ENCODE measurements at regions not wholly inside any gene's neighbourhood (a gene's known extent, or its start where the extent isn't known, plus 50 kb on each side); places are given as distances from the start of the nearest gene placed in this dataset.

DNA sequence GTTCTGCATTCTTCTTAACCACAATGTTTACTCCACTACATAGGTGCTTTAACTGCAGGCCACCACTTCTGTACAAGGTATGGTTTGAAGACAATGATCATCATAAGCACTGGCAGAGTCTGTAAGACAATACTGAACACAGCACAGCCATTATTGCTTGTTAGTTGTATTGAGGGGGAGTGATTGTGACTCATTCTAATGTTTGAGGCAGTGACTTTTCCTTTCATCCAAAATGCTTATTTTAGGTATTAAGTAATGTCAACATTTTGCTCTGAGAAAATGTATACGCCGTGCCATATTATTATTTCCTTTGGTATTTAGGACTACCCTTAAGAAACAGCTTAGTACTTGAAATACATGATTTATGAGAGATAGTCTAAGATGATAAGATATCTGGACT is 618.2 kb upstream of the ZNF717 start:
- WGBS, result no CpG with 5 or more reads among the region's 2 CpGs
- H2BK120ac ChIP-seq (ENCODE audit: low read depth, low read length), result no peak overlapping the region

GRCh38 chr3:76405196-76405595 is 619.8 kb upstream of the ZNF717 start:
- Histone ChIP-seq H2BK12ac (ENCODE audit: low read length in 2 of 2) (no peak overlapping the region), H3K9ac (ENCODE audit: low read length) (no peak overlapping the region), H2AFZ (ENCODE audit: low read depth, low read length) (no peak overlapping the region), H3K79me1 (replicated peaks; ENCODE audit: low read length, poor library complexity, severe bottlenecking) (no peaks in the 10 kb centered on the region), H2BK15ac (ENCODE audit: low read depth, poor library complexity, severe bottlenecking) (no peak overlapping the region), H3K9me3 (ENCODE audit: control insufficient read depth, low read length) (no peaks in the 10 kb centered on the region), H3K4me2 (ENCODE audit: low read length, poor library complexity, severe bottlenecking) (no peak overlapping the region), H3K27me3 (ENCODE audit: control insufficient read depth in 1 of 2, insufficient read depth in 1 of 2, low read length in 2 of 2) (no peaks in the 10 kb centered on the region), H3K4me3 (ENCODE audit: insufficient read depth in 1 of 2, low read depth in 1 of 2, low read length in 2 of 2) (no peak overlapping the region), H2BK5ac (ENCODE audit: low read depth, low read length, poor library complexity, severe bottlenecking) (no peak overlapping the region), H3K23ac (ENCODE audit: low read length in 2 of 2) (no peak overlapping the region), H3K4me1 (ENCODE audit: control insufficient read depth, insufficient read depth, low read depth, low read length) (no peaks in the 10 kb centered on the region), H3K14ac (ENCODE audit: low read length in 2 of 2) (no peak overlapping the region), H3K18ac (ENCODE audit: low read depth in 1 of 2, low read length in 2 of 2) (no peak overlapping the region), H4K91ac (ENCODE audit: low read length) (no peak overlapping the region), H3K36me3 (ENCODE audit: control insufficient read depth in 1 of 2, insufficient read depth in 2 of 2, low read depth in 1 of 2, low read length in 2 of 2) (no peaks in the 10 kb centered on the region), H4K8ac (ENCODE audit: low read length) (no peak overlapping the region), H2AK5ac (ENCODE audit: low read length, severe bottlenecking) (no peak overlapping the region), H2BK120ac (ENCODE audit: low read depth, low read length) (no peak overlapping the region), H3K4ac (ENCODE audit: low read depth in 1 of 2, low read length in 2 of 2) (no peak overlapping the region), H3K27ac (ENCODE audit: low read length, poor library complexity, severe bottlenecking) (no peak overlapping the region)
- no CpG with 5 or more reads among the region's 1 CpG for WGBS
- DNase-seq, result peak; percentile 15

More for the DNA sequence above, 618.2 kb upstream of the ZNF717 start:
- H2BK12ac ChIP-seq (ENCODE audit: low read length in 2 of 2), result no peak overlapping the region
- H3K9ac ChIP-seq (ENCODE audit: low read length), result no peak overlapping the region
- no peak overlapping the region for H3K27ac ChIP-seq (ENCODE audit: low read length, poor library complexity, severe bottlenecking)
- H3K4me1 ChIP-seq (ENCODE audit: control insufficient read depth, insufficient read depth, low read depth, low read length), result no peaks in the 10 kb centered on the region
- no peak overlapping the region for H3K4ac ChIP-seq (ENCODE audit: low read depth in 1 of 2, low read length in 2 of 2)
- no peak overlapping the region for H2BK5ac ChIP-seq (ENCODE audit: low read depth, low read length, poor library complexity, severe bottlenecking)
- no peak overlapping the region for H3K4me2 ChIP-seq (ENCODE audit: low read length, poor library complexity, severe bottlenecking)
- no peak overlapping the region for H2BK15ac ChIP-seq (ENCODE audit: low read depth, poor library complexity, severe bottlenecking)
- H3K18ac ChIP-seq (ENCODE audit: low read depth in 1 of 2, low read length in 2 of 2), result no peak overlapping the region
- no peak overlapping the region for H3K4me3 ChIP-seq (ENCODE audit: insufficient read depth in 1 of 2, low read depth in 1 of 2, low read length in 2 of 2)
- no peak overlapping the region for H4K8ac ChIP-seq (ENCODE audit: low read length)
- no peaks in the 10 kb centered on the region for H3K9me3 ChIP-seq (ENCODE audit: control insufficient read depth, low read length)
- H3K14ac ChIP-seq (ENCODE audit: low read length in 2 of 2), result no peak overlapping the region
- H2AK5ac ChIP-seq (ENCODE audit: low read length, severe bottlenecking), result no peak overlapping the region
- no peak overlapping the region for H2AFZ ChIP-seq (ENCODE audit: low read depth, low read length)
- H4K91ac ChIP-seq (ENCODE audit: low read length), result no peak overlapping the region
- no peaks in the 10 kb centered on the region for H3K27me3 ChIP-seq (ENCODE audit: control insufficient read depth in 1 of 2, insufficient read depth in 1 of 2, low read length in 2 of 2)
- H3K79me1 ChIP-seq (replicated peaks; ENCODE audit: low read length, poor library complexity, severe bottlenecking), result no peaks in the 10 kb centered on the region
- DNase-seq, result peak; percentile 50
- H3K36me3 ChIP-seq (ENCODE audit: control insufficient read depth in 1 of 2, insufficient read depth in 2 of 2, low read depth in 1 of 2, low read length in 2 of 2), result no peaks in the 10 kb centered on the region
- H3K23ac ChIP-seq (ENCODE audit: low read length in 2 of 2), result no peak overlapping the region

GRCh38 chr3:76410762-76411281 is 625.5 kb upstream of the ZNF717 start:
- H3K4ac ChIP-seq (ENCODE audit: low read depth in 1 of 2, low read length in 2 of 2), result no peak overlapping the region
- no peaks in the 10 kb centered on the region for H3K4me1 ChIP-seq (ENCODE audit: control insufficient read depth, insufficient read depth, low read depth, low read length)
- no peak overlapping the region for H2AK5ac ChIP-seq (ENCODE audit: low read length, severe bottlenecking)
- no peaks in the 10 kb centered on the region for H3K36me3 ChIP-seq (ENCODE audit: control insufficient read depth in 1 of 2, insufficient read depth in 2 of 2, low read depth in 1 of 2, low read length in 2 of 2)
- H3K27ac ChIP-seq (ENCODE audit: low read length, poor library complexity, severe bottlenecking), result no peak overlapping the region
- 100% methylated on average over 1 of the region's 3 CpGs for WGBS
- no peak overlapping the region for H2BK12ac ChIP-seq (ENCODE audit: low read length in 2 of 2)
- H4K8ac ChIP-seq (ENCODE audit: low read length), result no peak overlapping the region
- no peak overlapping the region for H3K18ac ChIP-seq (ENCODE audit: low read depth in 1 of 2, low read length in 2 of 2)
- no peak overlapping the region for H2BK15ac ChIP-seq (ENCODE audit: low read depth, poor library complexity, severe bottlenecking)
- H2BK120ac ChIP-seq (ENCODE audit: low read depth, low read length), result no peak overlapping the region
- H3K4me2 ChIP-seq (ENCODE audit: low read length, poor library complexity, severe bottlenecking), result no peak overlapping the region
- DNase-seq, result no peak
- H2AFZ ChIP-seq (ENCODE audit: low read depth, low read length), result no peak overlapping the region
- H3K79me1 ChIP-seq (replicated peaks; ENCODE audit: low read length, poor library complexity, severe bottlenecking), result no peaks in the 10 kb centered on the region
- H3K23ac ChIP-seq (ENCODE audit: low read length in 2 of 2), result no peak overlapping the region
- H2BK5ac ChIP-seq (ENCODE audit: low read depth, low read length, poor library complexity, severe bottlenecking), result no peak overlapping the region
- no peak overlapping the region for H4K91ac ChIP-seq (ENCODE audit: low read length)
- no peaks in the 10 kb centered on the region for H3K27me3 ChIP-seq (ENCODE audit: control insufficient read depth in 1 of 2, insufficient read depth in 1 of 2, low read length in 2 of 2)
- no peak overlapping the region for H3K14ac ChIP-seq (ENCODE audit: low read length in 2 of 2)
- no peak overlapping the region for H3K4me3 ChIP-seq (ENCODE audit: insufficient read depth in 1 of 2, low read depth in 1 of 2, low read length in 2 of 2)
- H3K9me3 ChIP-seq (ENCODE audit: control insufficient read depth, low read length), result no peaks in the 10 kb centered on the region
- H3K9ac ChIP-seq (ENCODE audit: low read length), result no peak overlapping the region

DNA sequence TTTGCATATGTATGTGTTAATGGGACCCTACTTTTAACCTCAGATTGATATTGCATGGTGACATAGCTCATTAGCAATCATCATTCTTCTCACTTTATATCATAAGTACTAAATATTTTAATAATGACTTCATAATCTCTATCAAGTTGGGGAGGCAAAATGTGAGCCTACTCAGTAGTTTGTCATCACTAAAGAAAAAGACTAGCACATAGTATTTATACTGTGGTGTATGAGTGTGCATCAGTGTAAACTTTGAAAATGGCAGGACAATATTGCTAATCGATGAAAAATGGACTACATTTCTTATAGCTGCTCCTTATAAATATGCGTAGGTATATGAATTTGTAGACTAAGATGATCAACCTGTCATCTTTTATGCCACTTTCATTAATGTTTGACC is 624.5 kb upstream of the ROBO2 start:
- Histone ChIP-seq H2BK12ac (ENCODE audit: low read length in 2 of 2) (no peak overlapping the region), H2AK5ac (ENCODE audit: low read length, severe bottlenecking) (no peak overlapping the region), H3K4me3 (ENCODE audit: insufficient read depth in 1 of 2, low read depth in 1 of 2, low read length in 2 of 2) (no peak overlapping the region), H2BK120ac (ENCODE audit: low read depth, low read length) (no peak overlapping the region), H3K36me3 (ENCODE audit: control insufficient read depth in 1 of 2, insufficient read depth in 2 of 2, low read depth in 1 of 2, low read length in 2 of 2) (no peaks in the 10 kb centered on the region), H3K79me1 (replicated peaks; ENCODE audit: low read length, poor library complexity, severe bottlenecking) (no peaks in the 10 kb centered on the region), H3K4me1 (ENCODE audit: control insufficient read depth, insufficient read depth, low read depth, low read length) (no peaks in the 10 kb centered on the region), H4K91ac (ENCODE audit: low read length) (no peak overlapping the region), H3K4ac (ENCODE audit: low read depth in 1 of 2, low read length in 2 of 2) (no peak overlapping the region), H3K27me3 (ENCODE audit: control insufficient read depth in 1 of 2, insufficient read depth in 1 of 2, low read length in 2 of 2) (no peaks in the 10 kb centered on the region), H2AFZ (ENCODE audit: low read depth, low read length) (no peak overlapping the region), H3K4me2 (ENCODE audit: low read length, poor library complexity, severe bottlenecking) (no peak overlapping the region), H4K8ac (ENCODE audit: low read length) (no peak overlapping the region), H3K14ac (ENCODE audit: low read length in 2 of 2) (no peak overlapping the region), H2BK5ac (ENCODE audit: low read depth, low read length, poor library complexity, severe bottlenecking) (no peak overlapping the region), H3K23ac (ENCODE audit: low read length in 2 of 2) (no peak overlapping the region), H3K27ac (ENCODE audit: low read length, poor library complexity, severe bottlenecking) (no peak overlapping the region), H3K9me3 (ENCODE audit: control insufficient read depth, low read length) (peaks cover 4% of the 10 kb centered on the region), H3K18ac (ENCODE audit: low read depth in 1 of 2, low read length in 2 of 2) (no peak overlapping the region), H2BK15ac (ENCODE audit: low read depth, poor library complexity, severe bottlenecking) (no peak overlapping the region), H3K9ac (ENCODE audit: low read length) (no peak overlapping the region)
- WGBS, result no CpG with 5 or more reads among the region's 2 CpGs
- no peak for DNase-seq

Measured in mesenchymal stem cell (in vitro differentiated cells and primary cell).